ENCODE measurements at regions not wholly inside any gene's neighbourhood (a gene's known extent, or its start where the extent isn't known, plus 50 kb on each side); places are given as distances from the start of the nearest gene placed in this dataset.

- TF ChIP-seq CTCF (conservative IDR thresholded peaks at IDR 0.05) (no peak), ZFX (IDR thresholded peaks at IDR 0.05) (no peak)
- H3K27ac ChIP-seq = no peak overlapping the region
Measured at GRCh38 chr5:99814321-99815063, 720.7 kb upstream of the FAM174A start.

DNA sequence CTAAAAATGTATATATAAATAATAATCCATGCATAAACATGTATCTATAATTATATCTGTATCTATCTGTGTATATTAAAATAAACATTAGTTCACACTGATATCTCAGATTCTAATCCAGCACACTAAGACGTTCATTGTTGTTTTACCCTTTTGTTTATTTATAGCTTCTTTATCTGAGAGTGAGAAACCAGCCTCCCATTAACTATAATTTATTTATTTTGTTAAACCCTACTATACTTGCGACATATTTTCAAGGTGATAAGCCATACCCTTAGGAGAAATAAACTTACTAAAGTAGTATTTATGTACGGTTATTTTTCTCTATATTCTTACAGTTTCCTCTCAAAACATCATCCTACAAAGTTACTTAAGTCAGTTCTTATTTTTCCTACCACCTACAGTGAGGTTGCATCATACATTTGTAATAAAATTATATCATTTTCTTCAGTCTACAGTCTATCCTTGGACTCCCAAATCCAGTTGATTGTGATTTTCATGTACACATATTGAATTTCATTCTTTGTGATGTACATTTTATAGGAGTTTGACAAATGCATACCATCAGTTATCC, 726.4 kb upstream of the FAM174A start:
- no peak for TF ChIP-seq CTCF (conservative IDR thresholded peaks at IDR 0.05)
- no peak for TF ChIP-seq ZFX (IDR thresholded peaks at IDR 0.05)

GRCh38 chr5:99807346-99807745, 727.8 kb upstream of the FAM174A start:
- TF ChIP-seq CTCF (conservative IDR thresholded peaks at IDR 0.05) (no peak), ZFX (IDR thresholded peaks at IDR 0.05) (no peak)
- no peak overlapping the region for H3K27ac ChIP-seq

More for the DNA sequence above, 726.4 kb upstream of the FAM174A start:
- no peak overlapping the region for H3K27ac ChIP-seq

- TF ChIP-seq ZFX (IDR thresholded peaks at IDR 0.05) (no peak), CTCF (conservative IDR thresholded peaks at IDR 0.05) (no peak)
- H3K27ac ChIP-seq = no peak overlapping the region
Measured at GRCh38 chr5:99795031-99795430, 740.1 kb upstream of the FAM174A start.

DNA sequence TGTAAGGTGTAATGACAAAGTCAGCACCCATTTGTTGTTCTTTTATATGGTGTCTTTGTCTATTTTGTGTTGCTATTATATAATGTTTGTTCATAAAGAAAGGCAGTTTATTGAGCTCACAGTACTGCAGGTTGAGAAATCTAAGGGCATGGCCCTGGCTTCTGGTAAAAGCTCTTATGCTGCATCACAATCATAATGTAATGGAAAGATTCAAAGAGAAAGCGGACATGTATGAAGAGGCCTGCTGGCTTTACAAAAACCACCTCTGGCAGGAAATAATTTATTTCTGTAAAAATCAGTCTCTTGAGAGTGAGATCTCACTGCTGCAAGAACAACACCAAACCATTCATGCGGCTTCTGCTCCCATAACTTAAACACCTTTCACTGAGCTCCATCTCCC, 746.7 kb upstream of the FAM174A start:
- no peak overlapping the region for H3K27ac ChIP-seq
- TF ChIP-seq ZFX (IDR thresholded peaks at IDR 0.05) (no peak), CTCF (conservative IDR thresholded peaks at IDR 0.05) (no peak)

GRCh38 chr5:99775189-99775588, 760.0 kb upstream of the FAM174A start:
- TF ChIP-seq ZFX (IDR thresholded peaks at IDR 0.05) (no peak), CTCF (conservative IDR thresholded peaks at IDR 0.05) (no peak)
- H3K27ac ChIP-seq = no peak overlapping the region

DNA sequence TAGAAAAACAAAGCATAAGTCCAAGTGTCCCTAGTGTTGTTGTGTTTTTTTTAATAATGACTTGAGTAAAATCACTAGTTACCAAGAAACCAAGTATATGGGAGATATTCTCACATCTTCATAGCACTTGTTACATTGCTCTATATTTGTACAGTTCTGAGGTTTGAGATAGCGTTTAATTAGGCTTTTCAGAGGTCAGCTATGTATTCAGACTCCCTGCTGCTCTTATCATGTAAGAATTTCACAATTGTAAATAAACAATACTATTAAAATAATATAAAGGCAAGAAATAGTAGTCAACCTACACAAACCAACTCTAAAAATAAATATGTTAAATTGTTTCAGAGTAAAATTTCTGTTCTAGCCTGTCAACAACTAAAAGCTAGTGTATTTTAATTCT, 761.9 kb upstream of the FAM174A start:
- H3K27ac ChIP-seq = no peak overlapping the region
- TF ChIP-seq CTCF (conservative IDR thresholded peaks at IDR 0.05) (no peak), ZFX (IDR thresholded peaks at IDR 0.05) (no peak)

Data from C4-2B (cell line).